ENCODE measurements at regions not wholly inside any gene's neighbourhood (a gene's known extent, or its start where the extent isn't known, plus 50 kb on each side); places are given as distances from the start of the nearest gene placed in this dataset.
A peak's percentile ranks its signal among the peaks of the same experiment; 100 is the strongest.
"Not testable (repeated sequence)": the region's sequence is repeated elsewhere in the genome, so short reads cannot be mapped to it uniquely, and the experiment has no call there.

DNA sequence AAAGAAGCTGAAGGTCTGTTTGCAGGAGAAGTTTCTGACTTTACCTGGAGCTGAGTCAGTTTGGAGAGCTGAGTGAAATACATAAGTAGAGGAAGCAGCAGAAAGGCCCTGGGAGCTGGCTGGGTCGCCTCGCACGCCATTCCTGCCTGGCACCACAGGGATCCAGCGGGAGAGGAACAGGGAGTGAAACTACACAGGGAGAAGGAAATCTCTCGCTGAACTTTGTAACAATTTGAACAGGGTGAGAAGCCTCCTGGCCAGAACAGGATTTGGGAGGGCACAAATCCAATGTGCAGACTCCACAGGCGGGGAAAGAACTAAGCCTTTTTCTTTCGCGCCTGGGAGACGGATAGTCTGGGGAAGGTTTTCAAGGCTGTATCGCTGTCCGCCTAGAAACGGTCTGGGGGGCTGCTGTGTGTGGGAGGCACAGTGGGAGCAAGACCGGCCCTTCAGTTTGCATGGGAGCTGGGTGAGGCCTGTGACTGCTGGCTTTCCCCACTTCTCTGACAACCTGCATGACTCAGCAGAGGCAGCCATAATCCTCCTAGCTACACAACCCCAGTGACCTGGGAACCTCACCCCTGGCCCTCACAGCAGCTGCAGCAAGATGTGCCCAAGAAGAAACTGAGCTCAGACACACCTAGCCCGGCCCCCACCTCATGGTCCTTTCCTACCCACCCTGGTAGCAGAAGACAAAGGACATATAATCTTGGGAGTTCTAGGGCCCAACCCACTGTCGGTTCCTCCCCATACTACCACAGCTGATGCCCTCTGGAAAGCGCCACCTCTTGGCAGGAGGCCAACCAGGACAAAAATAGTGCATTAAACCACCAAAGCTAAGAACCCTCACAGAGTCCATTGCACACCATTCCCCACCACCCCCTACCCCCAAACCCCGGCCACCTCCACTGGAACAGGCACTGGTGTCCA, 778.6 kb downstream of the KCNJ2 start:
- Histone ChIP-seq H3K4me2 (no peak overlapping the region), H3K9me3 (ENCODE audit: low read depth) (no peaks in the 10 kb centered on the region), H3K4me1 (ENCODE audit: insufficient read depth) (no peaks in the 10 kb centered on the region), H2AFZ (no peak overlapping the region), H3K79me2 (no peaks in the 10 kb centered on the region), H3K4me3 (no peak overlapping the region), H3K36me3 (replicated peaks; ENCODE audit: insufficient read depth, low read depth) (no peaks in the 10 kb centered on the region), H4K20me1 (ENCODE audit: insufficient read depth, poor library complexity, severe bottlenecking) (no peaks in the 10 kb centered on the region), H3K27ac (no peak overlapping the region), H3K9me2 (replicated peaks; ENCODE audit: insufficient read depth) (no peaks in the 10 kb centered on the region), H3K27me3 (no peaks in the 10 kb centered on the region)
- peak; percentile 5 for DNase-seq (ENCODE audit: low spot score)
- WGBS (ENCODE audit: low lambda C conversion rate, missing lambda C conversion rate), result 98% methylated on average over 16 of the region's 17 CpGs
- TF ChIP-seq EZH2 (IDR thresholded peaks at IDR 0.05; ENCODE audit: borderline replicate concordance), result no peak
- TF ChIP-seq, protein P1, sequence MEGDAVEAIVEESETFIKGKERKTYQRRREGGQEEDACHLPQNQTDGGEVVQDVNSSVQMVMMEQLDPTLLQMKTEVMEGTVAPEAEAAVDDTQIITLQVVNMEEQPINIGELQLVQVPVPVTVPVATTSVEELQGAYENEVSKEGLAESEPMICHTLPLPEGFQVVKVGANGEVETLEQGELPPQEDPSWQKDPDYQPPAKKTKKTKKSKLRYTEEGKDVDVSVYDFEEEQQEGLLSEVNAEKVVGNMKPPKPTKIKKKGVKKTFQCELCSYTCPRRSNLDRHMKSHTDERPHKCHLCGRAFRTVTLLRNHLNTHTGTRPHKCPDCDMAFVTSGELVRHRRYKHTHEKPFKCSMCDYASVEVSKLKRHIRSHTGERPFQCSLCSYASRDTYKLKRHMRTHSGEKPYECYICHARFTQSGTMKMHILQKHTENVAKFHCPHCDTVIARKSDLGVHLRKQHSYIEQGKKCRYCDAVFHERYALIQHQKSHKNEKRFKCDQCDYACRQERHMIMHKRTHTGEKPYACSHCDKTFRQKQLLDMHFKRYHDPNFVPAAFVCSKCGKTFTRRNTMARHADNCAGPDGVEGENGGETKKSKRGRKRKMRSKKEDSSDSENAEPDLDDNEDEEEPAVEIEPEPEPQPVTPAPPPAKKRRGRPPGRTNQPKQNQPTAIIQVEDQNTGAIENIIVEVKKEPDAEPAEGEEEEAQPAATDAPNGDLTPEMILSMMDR (IDR thresholded peaks at IDR 0.05; ENCODE audit: poor library complexity), result no peak
- TF ChIP-seq EZH2phosphoT487 (IDR thresholded peaks at IDR 0.05; ENCODE audit: low read depth, severe bottlenecking, unreplicated experiment), result no peak

DNA sequence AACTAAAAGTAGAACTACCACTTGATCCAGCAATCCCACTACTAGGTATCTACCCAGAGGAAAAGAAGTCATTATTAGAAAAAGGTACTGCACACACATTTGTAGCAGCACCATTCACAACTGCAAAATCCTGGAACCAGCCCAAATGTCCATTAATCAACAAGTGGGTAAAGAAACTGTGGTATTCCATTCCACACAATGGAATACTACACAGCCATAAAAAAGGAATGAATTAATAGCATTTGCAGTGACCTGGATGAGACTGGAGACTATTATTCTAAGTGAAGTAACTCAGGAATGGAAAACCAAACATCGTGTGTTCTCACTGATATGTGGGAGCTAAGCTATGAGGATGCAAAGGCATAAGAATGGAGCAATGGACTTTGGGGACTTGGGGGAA, 783.8 kb downstream of the KCNJ2 start:
- H4K20me1 ChIP-seq (ENCODE audit: insufficient read depth, poor library complexity, severe bottlenecking); H3K79me2 ChIP-seq; H3K4me1 ChIP-seq (ENCODE audit: insufficient read depth); H3K9me2 ChIP-seq (replicated peaks; ENCODE audit: insufficient read depth); DNase-seq (ENCODE audit: low spot score); H3K4me2 ChIP-seq; H3K4me3 ChIP-seq; H3K9me3 ChIP-seq (ENCODE audit: low read depth); H2AFZ ChIP-seq; H3K27me3 ChIP-seq; H3K36me3 ChIP-seq (replicated peaks; ENCODE audit: insufficient read depth, low read depth); H3K27ac ChIP-seq: not testable (repeated sequence)
- 88% methylated on average over 1 of the region's 1 CpG for WGBS (ENCODE audit: low lambda C conversion rate, missing lambda C conversion rate)

DNA sequence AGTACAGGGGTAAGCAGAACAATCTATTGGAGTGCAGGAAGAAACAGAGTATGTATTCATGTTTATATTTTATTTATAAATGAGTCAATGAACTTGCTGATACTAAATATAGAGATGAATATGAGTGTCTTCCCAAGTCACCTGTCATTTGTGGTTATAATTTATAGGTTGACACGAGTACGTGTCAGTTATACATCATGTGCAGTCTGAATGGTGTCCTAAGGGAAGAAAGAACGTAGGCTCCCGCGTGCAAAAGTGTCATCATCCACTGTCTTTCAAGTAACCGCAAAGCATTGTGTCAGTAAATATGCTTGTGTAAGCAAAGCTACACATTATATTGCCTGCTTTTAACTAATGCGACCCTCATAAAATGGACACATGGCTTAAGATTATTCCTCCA, 786.1 kb downstream of the KCNJ2 start:
- no peak overlapping the region for H3K27ac ChIP-seq
- no peak for DNase-seq (ENCODE audit: low spot score)
- H3K4me2 ChIP-seq, result no peak overlapping the region
- no peak overlapping the region for H3K4me3 ChIP-seq
- no peak overlapping the region for H2AFZ ChIP-seq
- no peaks in the 10 kb centered on the region for H3K9me3 ChIP-seq (ENCODE audit: low read depth)
- no peaks in the 10 kb centered on the region for H3K4me1 ChIP-seq (ENCODE audit: insufficient read depth)
- H3K79me2 ChIP-seq, result no peaks in the 10 kb centered on the region
- no peaks in the 10 kb centered on the region for H3K27me3 ChIP-seq
- TF ChIP-seq, protein P1 (IDR thresholded peaks at IDR 0.05; ENCODE audit: poor library complexity), result no peak
- TF ChIP-seq EZH2 (IDR thresholded peaks at IDR 0.05; ENCODE audit: borderline replicate concordance), result no peak
- TF ChIP-seq EZH2phosphoT487 (IDR thresholded peaks at IDR 0.05; ENCODE audit: low read depth, severe bottlenecking, unreplicated experiment), result no peak
- H3K36me3 ChIP-seq (replicated peaks; ENCODE audit: insufficient read depth, low read depth), result no peaks in the 10 kb centered on the region
- no peaks in the 10 kb centered on the region for H3K9me2 ChIP-seq (replicated peaks; ENCODE audit: insufficient read depth)
- no peaks in the 10 kb centered on the region for H4K20me1 ChIP-seq (ENCODE audit: insufficient read depth, poor library complexity, severe bottlenecking)
- 80% methylated on average over 7 of the region's 7 CpGs for WGBS (ENCODE audit: low lambda C conversion rate, missing lambda C conversion rate)

DNA sequence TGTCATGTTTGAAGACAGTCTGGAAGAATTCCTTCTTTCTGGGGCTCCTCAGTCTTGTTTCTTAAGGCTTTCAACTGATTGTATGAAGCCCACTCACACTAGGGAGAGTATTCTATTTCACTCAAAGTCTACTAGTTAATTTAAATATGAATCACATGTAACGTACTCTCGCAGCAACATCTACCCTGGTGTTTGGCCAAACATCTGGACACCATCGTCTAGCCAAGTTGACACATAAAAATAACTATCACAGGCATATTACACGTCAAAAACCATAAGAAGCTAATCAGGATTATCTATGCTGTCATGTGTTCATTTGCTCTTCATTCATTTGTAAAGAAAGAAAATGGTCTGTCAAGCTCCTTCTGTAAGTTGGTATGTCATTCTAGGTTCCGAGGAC, 787.4 kb downstream of the KCNJ2 start:
- Histone ChIP-seq H3K27ac (no peak overlapping the region), H3K4me2 (no peak overlapping the region), H3K4me1 (ENCODE audit: insufficient read depth) (no peaks in the 10 kb centered on the region), H3K27me3 (no peaks in the 10 kb centered on the region), H3K9me2 (replicated peaks; ENCODE audit: insufficient read depth) (no peaks in the 10 kb centered on the region), H3K9me3 (ENCODE audit: low read depth) (no peaks in the 10 kb centered on the region), H2AFZ (no peak overlapping the region), H4K20me1 (ENCODE audit: insufficient read depth, poor library complexity, severe bottlenecking) (no peaks in the 10 kb centered on the region), H3K79me2 (no peaks in the 10 kb centered on the region), H3K4me3 (no peak overlapping the region), H3K36me3 (replicated peaks; ENCODE audit: insufficient read depth, low read depth) (no peaks in the 10 kb centered on the region)
- DNase-seq (ENCODE audit: low spot score), result no peak
- TF ChIP-seq EZH2 (IDR thresholded peaks at IDR 0.05; ENCODE audit: borderline replicate concordance), result no peak
- 79% methylated on average over 5 of the region's 5 CpGs for WGBS (ENCODE audit: low lambda C conversion rate, missing lambda C conversion rate)

Measured in hepatocyte (in vitro differentiated cells).